ENCODE measurements at regions not wholly inside any gene's neighbourhood (a gene's known extent, or its start where the extent isn't known, plus 50 kb on each side); places are given as distances from the start of the nearest gene placed in this dataset.

DNA sequence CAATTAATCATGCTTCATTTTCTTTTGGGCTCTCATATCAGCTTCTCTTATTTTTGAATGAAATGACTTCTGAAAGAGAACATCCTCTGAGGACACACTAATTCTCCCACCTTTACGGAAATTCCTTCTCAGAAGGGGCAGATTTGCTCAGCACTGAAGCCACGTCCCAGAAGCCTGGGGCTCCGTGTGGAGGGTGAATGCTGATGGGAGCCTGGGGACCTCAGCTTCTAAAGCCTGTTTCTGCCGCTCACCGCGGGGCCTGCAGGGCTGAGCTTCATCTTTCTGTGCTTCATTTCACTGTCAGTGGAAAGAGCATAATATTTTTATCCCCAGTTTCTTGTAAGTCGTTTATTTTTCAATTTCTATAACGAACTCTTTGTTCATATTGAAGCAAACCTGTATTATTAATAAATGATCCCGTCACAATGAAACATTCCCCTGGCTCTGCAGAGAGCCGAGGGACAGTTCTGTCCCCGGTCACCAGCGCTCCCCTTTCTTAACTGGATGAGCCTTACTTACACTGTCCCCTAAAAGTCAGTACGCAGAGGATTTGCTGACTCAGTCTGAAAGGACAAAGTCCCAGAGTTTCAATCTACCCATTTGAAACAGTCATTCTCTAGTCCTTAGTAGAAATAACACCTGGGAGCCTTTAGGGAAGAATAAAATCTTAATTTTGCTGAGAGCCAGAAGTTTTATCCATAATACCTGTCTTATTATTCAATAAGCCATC is 364.6 kb upstream of the FAT1 start:
- Histone ChIP-seq H3K79me2 (ENCODE audit: insufficient read depth, low read length) (no peaks in the 10 kb centered on the region), H3K23ac (ENCODE audit: insufficient read length, low read depth, low read length) (no peak overlapping the region), H3K18ac (ENCODE audit: insufficient read length, low read depth, low read length) (no peak overlapping the region), H2AK5ac (ENCODE audit: insufficient read length, low read length) (no peak overlapping the region), H3K4me2 (ENCODE audit: insufficient read depth, insufficient read length, low read length) (no peak overlapping the region), H3K27ac (ENCODE audit: insufficient read length, low read depth, low read length) (no peak overlapping the region), H2BK20ac (ENCODE audit: low read depth, low read length, poor library complexity, severe bottlenecking) (no peak overlapping the region), H4K5ac (ENCODE audit: insufficient read length, low read depth, low read length) (no peak overlapping the region), H2BK12ac (ENCODE audit: insufficient read length, low read depth, low read length) (no peak overlapping the region), H2BK15ac (ENCODE audit: low read depth, low read length) (no peak overlapping the region), H3K9ac (ENCODE audit: extremely low read depth, insufficient read length, low read length) (no peak overlapping the region), H3T11ph (ENCODE audit: low read length) (no peak overlapping the region), H3K27me3 (ENCODE audit: insufficient read depth, low read length) (no peaks in the 10 kb centered on the region), H3K4me1 (ENCODE audit: insufficient read depth, low read length) (no peaks in the 10 kb centered on the region), H3K14ac (ENCODE audit: insufficient read depth, low read length) (no peak overlapping the region), H4K91ac (ENCODE audit: insufficient read length, low read depth, low read length) (no peak overlapping the region), H3K79me1 (ENCODE audit: insufficient read depth, low read depth, low read length, poor library complexity, severe bottlenecking) (no peaks in the 10 kb centered on the region), H2AFZ (ENCODE audit: low read length) (peak overlapping the region; percentile 73), H4K8ac (replicated peaks; ENCODE audit: insufficient read length, low read depth, low read length) (no peak overlapping the region), H2BK5ac (ENCODE audit: insufficient read length, low read length) (no peak overlapping the region), H3K4ac (ENCODE audit: low read depth, low read length) (no peak overlapping the region), H3K56ac (ENCODE audit: insufficient read length, low read depth, low read length) (no peak overlapping the region), H3K23me2 (ENCODE audit: insufficient read length, low read depth, low read length, poor library complexity, severe bottlenecking) (no peaks in the 10 kb centered on the region), H3K9me3 (ENCODE audit: control insufficient read depth, low read depth, low read length) (no peaks in the 10 kb centered on the region), H2BK120ac (ENCODE audit: low read depth, low read length, poor library complexity, severe bottlenecking) (no peak overlapping the region), H4K20me1 (ENCODE audit: control insufficient read depth, insufficient read depth, insufficient read length) (no peaks in the 10 kb centered on the region)
- Mint-ChIP-seq H3K27me3 (ENCODE audit: low read depth) (no peaks in the 10 kb centered on the region; the same call in 1 of the 2 replicates), H3K4me1 (peaks cover 9% of the 10 kb centered on the region in 2 experiments), H3K27ac (no peak overlapping the region), H3K9me3 (no peaks in the 10 kb centered on the region), H3K4me3 (no peak overlapping the region), H3K36me3 (ENCODE audit: insufficient read depth in 1 of 3, low read depth in 3 of 3) (no peaks in the 10 kb centered on the region)
- TF ChIP-seq, protein P1, sequence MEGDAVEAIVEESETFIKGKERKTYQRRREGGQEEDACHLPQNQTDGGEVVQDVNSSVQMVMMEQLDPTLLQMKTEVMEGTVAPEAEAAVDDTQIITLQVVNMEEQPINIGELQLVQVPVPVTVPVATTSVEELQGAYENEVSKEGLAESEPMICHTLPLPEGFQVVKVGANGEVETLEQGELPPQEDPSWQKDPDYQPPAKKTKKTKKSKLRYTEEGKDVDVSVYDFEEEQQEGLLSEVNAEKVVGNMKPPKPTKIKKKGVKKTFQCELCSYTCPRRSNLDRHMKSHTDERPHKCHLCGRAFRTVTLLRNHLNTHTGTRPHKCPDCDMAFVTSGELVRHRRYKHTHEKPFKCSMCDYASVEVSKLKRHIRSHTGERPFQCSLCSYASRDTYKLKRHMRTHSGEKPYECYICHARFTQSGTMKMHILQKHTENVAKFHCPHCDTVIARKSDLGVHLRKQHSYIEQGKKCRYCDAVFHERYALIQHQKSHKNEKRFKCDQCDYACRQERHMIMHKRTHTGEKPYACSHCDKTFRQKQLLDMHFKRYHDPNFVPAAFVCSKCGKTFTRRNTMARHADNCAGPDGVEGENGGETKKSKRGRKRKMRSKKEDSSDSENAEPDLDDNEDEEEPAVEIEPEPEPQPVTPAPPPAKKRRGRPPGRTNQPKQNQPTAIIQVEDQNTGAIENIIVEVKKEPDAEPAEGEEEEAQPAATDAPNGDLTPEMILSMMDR (conservative IDR thresholded peaks at IDR 0.05): no peak
- no CpG with 5 or more reads among the region's 13 CpGs for WGBS (ENCODE audit: extremely low coverage, insufficient read length, low lambda C conversion rate)
- DNase-seq: no peak
